ENCODE measurements at regions not wholly inside any gene's neighbourhood (a gene's known extent, or its start where the extent isn't known, plus 50 kb on each side); places are given as distances from the start of the nearest gene placed in this dataset.
"Not testable (repeated sequence)": the region's sequence is repeated elsewhere in the genome, so short reads cannot be mapped to it uniquely, and the experiment has no call there.

DNA sequence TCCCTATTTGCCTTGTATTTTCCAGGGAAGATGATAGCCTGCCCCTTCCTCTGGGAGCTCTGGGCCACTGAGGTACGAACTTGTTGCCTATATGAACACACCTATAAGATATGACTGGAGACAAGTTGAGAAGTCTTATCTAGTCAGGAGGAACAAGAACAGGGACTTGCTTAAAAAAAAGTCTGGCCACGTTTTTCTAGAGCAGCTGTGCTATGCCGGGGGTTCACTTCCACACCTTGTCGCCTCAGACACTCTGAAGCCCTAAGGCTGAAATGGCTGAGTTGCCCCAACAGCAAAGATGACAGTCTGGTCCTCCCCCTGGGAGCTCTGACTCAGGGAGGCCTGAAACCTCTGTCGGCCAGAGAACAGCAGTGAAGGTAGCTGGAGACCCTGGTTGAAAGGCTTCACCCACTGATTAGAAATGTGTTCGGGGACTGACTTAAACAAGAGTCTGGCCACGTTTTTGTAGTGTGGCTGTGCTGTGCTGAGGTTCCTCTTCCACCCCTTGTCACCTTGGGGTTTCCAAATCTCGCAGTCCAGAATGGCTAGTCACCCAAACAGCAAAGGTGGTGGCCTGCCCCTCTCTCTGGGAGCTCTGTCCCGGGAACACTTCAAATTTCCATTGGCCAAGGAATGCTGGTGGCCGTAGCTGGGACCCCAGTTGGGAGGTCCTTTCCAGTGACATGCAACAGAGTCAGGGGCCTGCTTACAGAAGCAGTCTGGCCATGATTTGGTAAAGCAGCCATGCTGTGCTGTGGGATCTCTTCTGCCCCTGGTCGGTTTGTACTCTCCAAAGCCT lies 225.5 kb downstream of the CWH43 start:
- TF ChIP-seq, protein P1, sequence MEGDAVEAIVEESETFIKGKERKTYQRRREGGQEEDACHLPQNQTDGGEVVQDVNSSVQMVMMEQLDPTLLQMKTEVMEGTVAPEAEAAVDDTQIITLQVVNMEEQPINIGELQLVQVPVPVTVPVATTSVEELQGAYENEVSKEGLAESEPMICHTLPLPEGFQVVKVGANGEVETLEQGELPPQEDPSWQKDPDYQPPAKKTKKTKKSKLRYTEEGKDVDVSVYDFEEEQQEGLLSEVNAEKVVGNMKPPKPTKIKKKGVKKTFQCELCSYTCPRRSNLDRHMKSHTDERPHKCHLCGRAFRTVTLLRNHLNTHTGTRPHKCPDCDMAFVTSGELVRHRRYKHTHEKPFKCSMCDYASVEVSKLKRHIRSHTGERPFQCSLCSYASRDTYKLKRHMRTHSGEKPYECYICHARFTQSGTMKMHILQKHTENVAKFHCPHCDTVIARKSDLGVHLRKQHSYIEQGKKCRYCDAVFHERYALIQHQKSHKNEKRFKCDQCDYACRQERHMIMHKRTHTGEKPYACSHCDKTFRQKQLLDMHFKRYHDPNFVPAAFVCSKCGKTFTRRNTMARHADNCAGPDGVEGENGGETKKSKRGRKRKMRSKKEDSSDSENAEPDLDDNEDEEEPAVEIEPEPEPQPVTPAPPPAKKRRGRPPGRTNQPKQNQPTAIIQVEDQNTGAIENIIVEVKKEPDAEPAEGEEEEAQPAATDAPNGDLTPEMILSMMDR (IDR thresholded peaks at IDR 0.05) = not testable (repeated sequence)
- not testable (repeated sequence) for TF ChIP-seq POLR2A (IDR thresholded peaks at IDR 0.05)

Measured in lower leg skin (tissue), 3 donors.